Testis (tissue), 2 donors: ENCODE measurements at regions not wholly inside any gene's neighbourhood (a gene's known extent, or its start where the extent isn't known, plus 50 kb on each side); places are given as distances from the start of the nearest gene placed in this dataset.

Source experiments
- CTCF ChIP-seq, 3 experiments: fragments of 450-650 bp in 2 of 3; fragments of 200-600 bp in 1 of 3; sonication (generic) in 1 of 3; IDR thresholded peaks; one replicate each; pipeline ENCODE4 v1.5.1; 2016 to 2019; ENCODE audit warnings: antibody characterized with exemption in 3 of 3, mild to moderate bottlenecking in 2 of 3, moderate library complexity in 1 of 3
- POLR2A ChIP-seq: fragments of 450-650 bp; IDR thresholded peaks from one replicate; pipeline ENCODE4 v1.6.1; 2017; ENCODE audit warnings: antibody characterized with exemption, mild to moderate bottlenecking, moderate library complexity

- TF ChIP-seq CTCF (IDR thresholded peaks at IDR 0.05), result no peak
- no peak for TF ChIP-seq POLR2A
Observed at GRCh38 chr19:16017138-16017490, 59.2 kb upstream of the TPM4 start.
